ENCODE measurements at regions not wholly inside any gene's neighbourhood (a gene's known extent, or its start where the extent isn't known, plus 50 kb on each side); places are given as distances from the start of the nearest gene placed in this dataset.

DNA sequence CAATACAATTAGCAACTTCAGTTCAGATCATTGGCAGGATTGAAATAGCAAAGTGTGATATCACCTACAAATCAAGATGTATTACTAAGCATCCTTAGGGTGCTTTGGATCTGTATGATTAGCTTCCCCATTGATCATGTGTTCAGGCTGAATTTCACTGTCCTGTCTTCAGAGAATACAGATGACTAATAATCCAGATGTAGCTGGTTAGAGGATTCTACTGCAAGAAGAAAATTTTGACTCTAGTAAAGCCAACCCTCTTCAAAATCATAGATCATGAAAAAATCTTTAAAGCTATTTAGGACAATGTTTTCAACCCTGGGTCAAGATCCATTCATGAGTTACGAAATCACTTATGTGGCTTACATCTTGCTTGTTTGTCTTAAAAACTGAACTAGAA lies 184.4 kb downstream of the PTGER3 start:
- FAIRE-seq = no peak
- ATAC-seq = no peak
- H3K79me2 ChIP-seq (ENCODE audit: control insufficient read depth, insufficient read depth, low read length) = no peaks in the 10 kb centered on the region
- H3K9ac ChIP-seq (ENCODE audit: insufficient read depth in 1 of 2, low read depth in 2 of 2, low read length in 2 of 2) = no peak overlapping the region
- H3K4me3 ChIP-seq = no peak overlapping the region
- no peaks in the 10 kb centered on the region for H4K20me1 ChIP-seq (replicated peaks; ENCODE audit: control insufficient read depth, insufficient read depth, low read length)
- ChIA-PET CTCF (ENCODE audit: low intra/inter-chr PET ratio) (no interaction called here), POLR2A (interaction anchor here (1.2 kb wide), 1 partner anchor 9 kb away, joined by 4 read pairs; no protein-coding TSS in a partner anchor)
- no peaks in the 10 kb centered on the region for H3K27me3 ChIP-seq (ENCODE audit: control insufficient read depth in 2 of 2, insufficient read depth in 2 of 2, low read length in 2 of 2)
- no peak for DNase-seq (ENCODE audit: extremely low read depth in 1 of 4, low spot score in 3 of 4)
- no peaks in the 10 kb centered on the region for H3K9me1 ChIP-seq (ENCODE audit: control insufficient read depth, insufficient read depth, low read length)
- intact Hi-C loops (cut with micrococcal nuclease) (no loop called here), in situ Hi-C loops (cut with MboI) (no loop called here)
- no peak overlapping the region for H3K4me2 ChIP-seq (ENCODE audit: insufficient read depth, low read length)
- H3K36me3 ChIP-seq (ENCODE audit: control insufficient read depth, insufficient read depth, low read length) = no peaks in the 10 kb centered on the region
- H3K27ac ChIP-seq (ENCODE audit: extremely low read depth, low read depth, low read length) = no peak overlapping the region
- no peaks in the 10 kb centered on the region; a peak in 1 of 5 replicates for H3K4me1 ChIP-seq (replicated peaks in 1 of 2; ENCODE audit: control insufficient read depth in 2 of 2, insufficient read depth in 2 of 2, low read length in 2 of 2)
- TF ChIP-seq CXXC5 (CRISPR knock-in tag; IDR thresholded peaks at IDR 0.05) = no peak
- no peak for TF ChIP-seq ZFPM2 (CRISPR knock-in tag; IDR thresholded peaks at IDR 0.05)
- no peak for TF ChIP-seq CREBBP (IDR thresholded peaks at IDR 0.05; ENCODE audit: low read depth, low read length)
- TF ChIP-seq TOE1 (IDR thresholded peaks at IDR 0.05; ENCODE audit: borderline replicate concordance) = no peak
- TF ChIP-seq TOE1 (CRISPR knock-in tag; IDR thresholded peaks at IDR 0.05; ENCODE audit: borderline replicate concordance, low read depth) = no peak
- TF ChIP-seq JUN (IDR thresholded peaks at IDR 0.05; ENCODE audit: borderline replicate concordance, low read depth, low read length) = no peak
- no peak for TF ChIP-seq JUN (CRISPR knock-in tag; IDR thresholded peaks at IDR 0.05; ENCODE audit: borderline replicate concordance)
- H3K9me3 ChIP-seq (replicated peaks; ENCODE audit: control insufficient read depth, insufficient read depth, low read depth, low read length) = no peaks in the 10 kb centered on the region
- BruUV-seq (replicated peaks) = no TSS peak
- no peak overlapping the region for H2AFZ ChIP-seq (ENCODE audit: low read depth, low read length)
- 77% methylated on average over 1 of the region's 1 CpG for WGBS (ENCODE audit: insufficient coverage, low coverage, missing lambda C conversion rate)

DNA sequence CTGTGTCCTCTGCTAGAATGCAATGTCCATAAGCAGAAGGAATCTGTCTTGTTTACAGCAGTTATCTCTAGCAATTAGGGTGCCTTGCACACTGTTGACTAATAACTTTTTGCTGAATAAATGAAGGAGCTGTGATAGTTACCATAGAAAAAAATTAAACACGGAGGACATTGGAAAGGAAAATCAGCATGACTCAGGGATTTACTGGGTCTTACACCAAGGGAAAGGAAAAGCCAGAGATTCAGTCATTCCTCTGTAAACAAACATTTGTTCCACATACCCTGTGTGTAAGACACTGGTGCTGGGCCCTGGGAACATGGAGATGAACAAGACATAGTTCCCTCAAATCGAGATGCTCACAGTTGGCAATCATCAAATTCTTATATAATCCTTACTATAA lies 183.3 kb downstream of the PTGER3 start:
- H3K9ac ChIP-seq (ENCODE audit: insufficient read depth in 1 of 2, low read depth in 2 of 2, low read length in 2 of 2) = no peak overlapping the region
- intact Hi-C loops (cut with micrococcal nuclease) (no loop called here), in situ Hi-C loops (cut with MboI) (no loop called here)
- FAIRE-seq (no peak), ATAC-seq (no peak), DNase-seq (ENCODE audit: extremely low read depth in 1 of 4, low spot score in 3 of 4) (no peak)
- no peaks in the 10 kb centered on the region for H3K9me3 ChIP-seq (replicated peaks; ENCODE audit: control insufficient read depth, insufficient read depth, low read depth, low read length)
- no peak overlapping the region for H3K4me2 ChIP-seq (ENCODE audit: insufficient read depth, low read length)
- WGBS (ENCODE audit: insufficient coverage, low coverage, missing lambda C conversion rate) = 9% methylated on average over 2 of the region's 2 CpGs
- no peak overlapping the region for H3K4me3 ChIP-seq
- no peaks in the 10 kb centered on the region for H3K9me1 ChIP-seq (ENCODE audit: control insufficient read depth, insufficient read depth, low read length)
- POLR2A ChIA-PET = no interaction called here
- H3K4me1 ChIP-seq (replicated peaks in 1 of 2; ENCODE audit: control insufficient read depth in 2 of 2, insufficient read depth in 2 of 2, low read length in 2 of 2) = no peaks in the 10 kb centered on the region; a peak in 1 of 5 replicates
- BruUV-seq (replicated peaks) = no TSS peak
- H2AFZ ChIP-seq (ENCODE audit: low read depth, low read length) = no peak overlapping the region
- H4K20me1 ChIP-seq (replicated peaks; ENCODE audit: control insufficient read depth, insufficient read depth, low read length) = no peaks in the 10 kb centered on the region
- CTCF ChIA-PET (ENCODE audit: low intra/inter-chr PET ratio) = no interaction called here
- no peak overlapping the region for H3K27ac ChIP-seq (ENCODE audit: extremely low read depth, low read depth, low read length)
- H3K36me3 ChIP-seq (ENCODE audit: control insufficient read depth, insufficient read depth, low read length) = no peaks in the 10 kb centered on the region
- no peaks in the 10 kb centered on the region for H3K79me2 ChIP-seq (ENCODE audit: control insufficient read depth, insufficient read depth, low read length)
- no peaks in the 10 kb centered on the region for H3K27me3 ChIP-seq (ENCODE audit: control insufficient read depth in 2 of 2, insufficient read depth in 2 of 2, low read length in 2 of 2)
- TF ChIP-seq NFE2 (IDR thresholded peaks at IDR 0.05; ENCODE audit: low read depth) = peak; percentile 64
- TF ChIP-seq, protein P1, sequence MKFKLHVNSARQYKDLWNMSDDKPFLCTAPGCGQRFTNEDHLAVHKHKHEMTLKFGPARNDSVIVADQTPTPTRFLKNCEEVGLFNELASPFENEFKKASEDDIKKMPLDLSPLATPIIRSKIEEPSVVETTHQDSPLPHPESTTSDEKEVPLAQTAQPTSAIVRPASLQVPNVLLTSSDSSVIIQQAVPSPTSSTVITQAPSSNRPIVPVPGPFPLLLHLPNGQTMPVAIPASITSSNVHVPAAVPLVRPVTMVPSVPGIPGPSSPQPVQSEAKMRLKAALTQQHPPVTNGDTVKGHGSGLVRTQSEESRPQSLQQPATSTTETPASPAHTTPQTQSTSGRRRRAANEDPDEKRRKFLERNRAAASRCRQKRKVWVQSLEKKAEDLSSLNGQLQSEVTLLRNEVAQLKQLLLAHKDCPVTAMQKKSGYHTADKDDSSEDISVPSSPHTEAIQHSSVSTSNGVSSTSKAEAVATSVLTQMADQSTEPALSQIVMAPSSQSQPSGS (CRISPR knock-in tag; IDR thresholded peaks at IDR 0.05) = no peak
- TF ChIP-seq ZKSCAN8 (CRISPR knock-in tag; IDR thresholded peaks at IDR 0.05) = no peak
- TF ChIP-seq NONO (IDR thresholded peaks at IDR 0.05; ENCODE audit: low read depth in 2 of 2, low read length in 1 of 2) = no peak
- no peak for TF ChIP-seq ZNF785 (CRISPR knock-in tag; IDR thresholded peaks at IDR 0.05)
- no peak for TF ChIP-seq ZNF232 (CRISPR knock-in tag; IDR thresholded peaks at IDR 0.05)
- no peak for TF ChIP-seq ATF7 (IDR thresholded peaks at IDR 0.05)
- no peak for TF ChIP-seq NRF1 (conservative IDR thresholded peaks at IDR 0.05 in 1 of 2, IDR thresholded peaks at IDR 0.05 in 1 of 2)
- peak; percentile 95 for TF ChIP-seq MAFG (tag; conservative IDR thresholded peaks at IDR 0.05)
- TF ChIP-seq ZNF146 (CRISPR knock-in tag; IDR thresholded peaks at IDR 0.05; ENCODE audit: unreplicated experiment) = no peak
- TF ChIP-seq NFE2L1 (tag; IDR thresholded peaks at IDR 0.05; ENCODE audit: borderline replicate concordance, low read depth) = peak; percentile 70; the same call in 1 of the 2 replicates
- TF ChIP-seq ZNF384 (IDR thresholded peaks at IDR 0.05; ENCODE audit: low read depth, low read length) = no peak

Data from K562 (cell line).